K562 (cell line): ENCODE measurements at regions not wholly inside any gene's neighbourhood (a gene's known extent, or its start where the extent isn't known, plus 50 kb on each side); places are given as distances from the start of the nearest gene placed in this dataset.

Experiments
- CTCF ChIP-seq, 3 experiments: IDR thresholded peaks in 2 of 3; conservative IDR thresholded peaks in 1 of 3; 2 replicates each; pipeline ENCODE4 v1.5.1; 2011 to 2012; ENCODE audit warnings: low read length in 3 of 3, mild to moderate bottlenecking in 3 of 3, control low read depth in 2 of 3, improper control_type of control experiment in 1 of 3, inconsistent platforms in 1 of 3, low read depth in 1 of 3, mixed read lengths in 1 of 3, moderate library complexity in 1 of 3; ENCODE audit not compliant: insufficient read depth in 2 of 3
- EGR1 ChIP-seq: fragments of 450-650 bp; conservative IDR thresholded peaks from 2 replicates; pipeline ENCODE4 v1.6.1; 2017; ENCODE audit warnings: mild to moderate bottlenecking
- ELK1 ChIP-seq: sonication (generic); formaldehyde crosslinking; IDR thresholded peaks from 2 replicates; pipeline ENCODE4 v1.8.1; 2022; ENCODE audit warnings: missing genetic modification reagents
- ESRRA ChIP-seq: fragments of 450-650 bp; IDR thresholded peaks from 2 replicates; pipeline ENCODE4 v1.6.1; 2014; ENCODE audit warnings: low read depth, mild to moderate bottlenecking, moderate library complexity, borderline replicate concordance
- MAZ ChIP-seq, 2 experiments: fragments of 450-650 bp in 1 of 2; sonication (generic) in 1 of 2; formaldehyde crosslinking; IDR thresholded peaks in 1 of 2; conservative IDR thresholded peaks in 1 of 2; 2 replicates each; pipeline versions ENCODE4 v1.4.0 to v1.5.0; 2020; ENCODE audit warnings: mild to moderate bottlenecking in 1 of 2, missing genetic modification reagents in 1 of 2
- MYC ChIP-seq, 2 experiments: fragments of 250-450 bp in 1 of 2; sonication (Bioruptor Pico) in 1 of 2; IDR thresholded peaks; 2 replicates each; pipeline versions ENCODE4 v1.5.1 to v1.6.1; 2012 to 2021; ENCODE audit warnings: low read depth in 2 of 2, borderline replicate concordance in 1 of 2, improper control_type of control experiment in 1 of 2, low read length in 1 of 2, mild to moderate bottlenecking in 1 of 2, moderate library complexity in 1 of 2
- SIRT6 ChIP-seq: IDR thresholded peaks from one replicate; pipeline ENCODE4 v1.6.1; 2012; ENCODE audit warnings: low read depth, mild to moderate bottlenecking, control low read depth, inconsistent platforms, low read length, moderate library complexity
- TRIM28 ChIP-seq: fragments of 450-650 bp; IDR thresholded peaks from 2 replicates; pipeline ENCODE4 v1.6.1; 2017
- UBTF ChIP-seq, 2 experiments: IDR thresholded peaks; 2 replicates each; pipeline ENCODE4 v1.6.1; 2012; ENCODE audit warnings: improper control_type of control experiment in 2 of 2, low read depth in 2 of 2, low read length in 2 of 2, borderline replicate concordance in 1 of 2
- USF2 ChIP-seq: sonication (generic); formaldehyde crosslinking; IDR thresholded peaks from 2 replicates; pipeline ENCODE4 v1.5.0; 2020; ENCODE audit warnings: missing genetic modification reagents
- YBX1 ChIP-seq: fragments of 450-650 bp; IDR thresholded peaks from 2 replicates; pipeline ENCODE4 v1.7.1; 2016; ENCODE audit warnings: mild to moderate bottlenecking
- ZSCAN32 ChIP-seq: fragments of 450-650 bp; formaldehyde crosslinking; IDR thresholded peaks from 2 replicates; pipeline ENCODE4 v1.4.0; 2020; ENCODE audit warnings: mild to moderate bottlenecking, moderate library complexity

- TF ChIP-seq ELK1 (CRISPR knock-in tag) (no peak), MYC (IDR thresholded peaks at IDR 0.05; ENCODE audit: low read depth, low read length) (no peak; the same call in 1 of the 2 replicates), MYC (CRISPR knock-in tag; IDR thresholded peaks at IDR 0.05; ENCODE audit: borderline replicate concordance, low read depth) (no peak), MAZ (CRISPR knock-in tag; conservative IDR thresholded peaks at IDR 0.05 in 1 of 2, IDR thresholded peaks at IDR 0.05 in 1 of 2) (no peak), TRIM28 (no peak), EGR1 (no peak), YBX1 (no peak), UBTF (IDR thresholded peaks at IDR 0.05; ENCODE audit: borderline replicate concordance in 1 of 2, low read depth in 2 of 2, low read length in 2 of 2) (no peak), ZSCAN32 (no peak), CTCF (IDR thresholded peaks at IDR 0.05 in 2 of 3, conservative IDR thresholded peaks at IDR 0.05 in 1 of 3; ENCODE audit: insufficient read depth in 2 of 3, low read depth in 1 of 3, low read length in 3 of 3) (no peak), SIRT6 (no peak), USF2 (no peak), ESRRA (no peak)
Measured at GRCh38 chr11:69925366-69926196, 106.4 kb upstream of the FGF3 start.
